K562 (cell line): ENCODE measurements at regions not wholly inside any gene's neighbourhood (a gene's known extent, or its start where the extent isn't known, plus 50 kb on each side); places are given as distances from the start of the nearest gene placed in this dataset.

Experiments
- ATAC-seq: fragments of 200-7000 bp; cut with Tn5 transposase; 3 replicates; pipeline ENCODE4 v1.9.1; 2020; ENCODE audit warnings: moderate library complexity
- BruUV-seq: library from RNA; stranded (reverse); fragments of 400-500 nt; replicated peaks from 2 replicates; lab custom pipeline; 2021; lab: Mats Ljungman, UMichigan
- CTCF ChIA-PET: fragments of 300-600 bp; formaldehyde crosslinking; extraction: SDS; loops from one replicate; lab custom pipeline; 2021; ENCODE audit warnings: low intra/inter-chr PET ratio; lab: Yijun Ruan, JAX
- POLR2A ChIA-PET: fragments of 300-600, 350-650 bp; sonication (Branson Sonifier 250); formaldehyde crosslinking; extraction: SDS; loops from one replicate; lab custom pipeline; 2021; ENCODE audit warnings: antibody characterized with exemption, inconsistent platforms; lab: Yijun Ruan, JAX
- DNase-seq, 4 experiments: peaks; one replicate each; pipeline versions ENCODE4 v3.0.0 to v3.0.0-alpha.2; 2011 to 2018; ENCODE audit warnings: low spot score in 3 of 4, mixed read lengths in 3 of 4; ENCODE audit errors: extremely low read depth in 1 of 4
- FAIRE-seq: peaks from 2 replicates; lab custom pipeline; 2011; peaks lifted over from hg19 to GRCh38; lab: Jason Lieb, UNC
- H2AFZ ChIP-seq: 2 replicates; pipeline ENCODE4 v1.6.0; 2011; ENCODE audit warnings: low read depth, low read length, control low read depth, inconsistent platforms
- H3K27ac ChIP-seq: fragments of 200-600 bp; 3 replicates; pipeline ENCODE4 v1.8.0; 2011; ENCODE audit warnings: low read depth, mild to moderate bottlenecking, control low read depth, inconsistent platforms, low read length, moderate library complexity, mixed read lengths; ENCODE audit errors: extremely low read depth
- H3K27me3 ChIP-seq, 2 experiments: fragments of 300-600 bp in 1 of 2; 2 replicates in 1 of 2; 3 replicates in 1 of 2; pipeline versions ENCODE4 v1.6.0 to v1.8.0; 2011; ENCODE audit warnings: inconsistent platforms in 2 of 2, low read length in 2 of 2, mild to moderate bottlenecking in 1 of 2, mixed read lengths in 1 of 2, moderate library complexity in 1 of 2; ENCODE audit not compliant: control insufficient read depth in 2 of 2, insufficient read depth in 2 of 2
- H3K36me3 ChIP-seq: fragments of 300-600 bp; 3 replicates; pipeline ENCODE4 v1.8.0; 2011; ENCODE audit warnings: mild to moderate bottlenecking, low read length, inconsistent platforms; ENCODE audit not compliant: control insufficient read depth, insufficient read depth
- H3K4me1 ChIP-seq, 2 experiments: fragments of 200-600 bp in 1 of 2; replicated peaks in 1 of 2; 2 replicates in 1 of 2; 3 replicates in 1 of 2; pipeline versions ENCODE4 v1.5.1 to v1.8.0; 2011; ENCODE audit warnings: inconsistent platforms in 2 of 2, low read length in 2 of 2, mild to moderate bottlenecking in 1 of 2, mixed read lengths in 1 of 2, moderate library complexity in 1 of 2; ENCODE audit not compliant: control insufficient read depth in 2 of 2, insufficient read depth in 2 of 2
- H3K4me2 ChIP-seq: 2 replicates; pipeline ENCODE4 v1.6.1; 2011; ENCODE audit warnings: low read length, control low read depth, inconsistent platforms, mixed read lengths; ENCODE audit not compliant: insufficient read depth
- H3K4me3 ChIP-seq: fragments of 200-600 bp; sonication (generic), shearing (Covaris generic); 2 replicates; pipeline ENCODE4 v1.5.1; 2016; ENCODE audit warnings: control low read depth, inconsistent platforms
- H3K79me2 ChIP-seq: fragments of 200-600 bp; 3 replicates; pipeline ENCODE4 v1.8.0; 2011; ENCODE audit warnings: low read length, inconsistent platforms; ENCODE audit not compliant: control insufficient read depth, insufficient read depth
- H3K9ac ChIP-seq, 2 experiments: 2 replicates each; pipeline versions ENCODE4 v1.6.0 to v1.6.1; 2011; ENCODE audit warnings: low read depth in 2 of 2, low read length in 2 of 2, control low read depth in 1 of 2, inconsistent platforms in 1 of 2, mild to moderate bottlenecking in 1 of 2, mixed read lengths in 1 of 2; ENCODE audit not compliant: insufficient read depth in 1 of 2
- H3K9me1 ChIP-seq: one replicate; pipeline ENCODE4 v1.6.0; 2011; ENCODE audit warnings: inconsistent platforms, mild to moderate bottlenecking, low read length, moderate library complexity; ENCODE audit not compliant: control insufficient read depth, insufficient read depth
- H3K9me3 ChIP-seq: replicated peaks from 2 replicates; pipeline ENCODE4 v1.5.1; 2011; ENCODE audit warnings: low read depth, low read length, inconsistent platforms; ENCODE audit not compliant: control insufficient read depth, insufficient read depth
- H4K20me1 ChIP-seq: replicated peaks from 2 replicates; pipeline ENCODE4 v1.6.1; 2011; ENCODE audit warnings: low read length, inconsistent platforms, mixed read lengths; ENCODE audit not compliant: control insufficient read depth, insufficient read depth
- FOXA3 ChIP-seq, 2 experiments: fragments of 450-650 bp in 1 of 2; sonication (generic) in 1 of 2; formaldehyde crosslinking; IDR thresholded peaks in 1 of 2; conservative IDR thresholded peaks in 1 of 2; 2 replicates each; pipeline versions ENCODE4 v1.4.0 to v1.8.0; 2020 to 2022; ENCODE audit warnings: mild to moderate bottlenecking in 2 of 2, missing genetic modification reagents in 1 of 2
- MECOM ChIP-seq: fragments of 250-450 bp; sonication (Bioruptor Pico); IDR thresholded peaks from 2 replicates; pipeline ENCODE4 v1.8.0; 2022; ENCODE audit warnings: inconsistent platforms
- NONO ChIP-seq, 2 experiments: fragments of 200-400 bp in 1 of 2; fragments of 450-650 bp in 1 of 2; formaldehyde crosslinking in 1 of 2; IDR thresholded peaks; 2 replicates each; pipeline ENCODE4 v1.6.1; 2017; ENCODE audit warnings: low read depth in 2 of 2, mild to moderate bottlenecking in 2 of 2, moderate library complexity in 2 of 2, low read length in 1 of 2
- PML ChIP-seq: IDR thresholded peaks from 2 replicates; pipeline ENCODE4 v1.6.1; 2012; ENCODE audit warnings: low read length, inconsistent platforms
- ZFX ChIP-seq: sonication (generic); formaldehyde crosslinking; IDR thresholded peaks from 2 replicates; pipeline ENCODE4 v1.8.0; 2022; ENCODE audit warnings: mild to moderate bottlenecking, missing genetic modification reagents, moderate library complexity
- ZNF134 ChIP-seq: fragments of 250-450 bp; sonication (Bioruptor Pico); conservative IDR thresholded peaks from 2 replicates; pipeline ENCODE4 v1.4.0; 2020
- WGBS: fragments of 100-300 bp; shearing (Covaris generic); methylation state at CpG from one replicate; pipeline ENCODE4 v1.1.6; 2016; ENCODE audit warnings: low coverage, mixed read lengths; ENCODE audit not compliant: insufficient coverage; ENCODE audit errors: missing lambda C conversion rate; 5-methylcytosine and 5-hydroxymethylcytosine counted together
- in situ Hi-C: fragments of 300-500 bp; cut with MboI; formaldehyde crosslinking; loops from 4 replicates; pipeline ENCODE4 v1.15.0; 2018; ENCODE audit warnings: inconsistent platforms, mixed read lengths
- intact Hi-C: fragments of 100-400 bp; cut with micrococcal nuclease; formaldehyde crosslinking; loops from 2 replicates; pipeline ENCODE4 v1.14.2; 2022
- TF ChIP-seq, protein P1 (sequence below): IDR thresholded peaks from 3 replicates; pipeline ENCODE4 v1.6.1; 2011; ENCODE audit warnings: borderline replicate concordance, mild to moderate bottlenecking, moderate library complexity; ENCODE audit not compliant: insufficient read length; ENCODE audit errors: extremely low read depth
- TF ChIP-seq, protein P2 (sequence below): fragments of 250-450 bp; sonication (Bioruptor Pico); IDR thresholded peaks from 2 replicates; pipeline ENCODE4 v1.5.0; 2022; ENCODE audit warnings: mild to moderate bottlenecking
- TF ChIP-seq, protein P3 (sequence below): fragments of 250-450 bp; sonication (Bioruptor Pico); IDR thresholded peaks from 2 replicates; pipeline ENCODE4 v1.5.0; 2021; ENCODE audit warnings: mild to moderate bottlenecking, moderate library complexity
- TF ChIP-seq, protein P4 (sequence below): fragments of 450-650 bp; formaldehyde crosslinking; IDR thresholded peaks from 2 replicates; pipeline ENCODE4 v1.4.0; 2020; ENCODE audit warnings: mild to moderate bottlenecking, moderate library complexity

DNA sequence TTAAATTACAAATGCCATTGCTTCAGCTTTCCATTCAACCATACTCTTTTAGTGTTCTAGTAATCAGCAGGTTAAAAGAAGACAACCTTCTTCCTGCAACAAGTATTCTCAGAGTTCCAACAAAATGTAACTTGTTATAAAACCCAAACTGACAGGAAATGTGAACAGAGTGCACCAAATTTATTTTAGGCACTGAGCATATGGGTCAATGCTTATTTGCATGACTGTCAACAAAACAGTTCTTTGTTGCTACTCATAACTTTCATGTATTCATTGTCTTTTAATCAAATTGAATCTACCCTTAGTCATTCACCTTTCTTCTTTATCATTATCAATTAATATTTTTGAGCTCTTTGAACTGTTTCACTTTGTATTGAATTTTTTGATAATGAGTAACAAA is 554.1 kb downstream of the DACH1 start (continued):
- TF ChIP-seq, protein P1, sequence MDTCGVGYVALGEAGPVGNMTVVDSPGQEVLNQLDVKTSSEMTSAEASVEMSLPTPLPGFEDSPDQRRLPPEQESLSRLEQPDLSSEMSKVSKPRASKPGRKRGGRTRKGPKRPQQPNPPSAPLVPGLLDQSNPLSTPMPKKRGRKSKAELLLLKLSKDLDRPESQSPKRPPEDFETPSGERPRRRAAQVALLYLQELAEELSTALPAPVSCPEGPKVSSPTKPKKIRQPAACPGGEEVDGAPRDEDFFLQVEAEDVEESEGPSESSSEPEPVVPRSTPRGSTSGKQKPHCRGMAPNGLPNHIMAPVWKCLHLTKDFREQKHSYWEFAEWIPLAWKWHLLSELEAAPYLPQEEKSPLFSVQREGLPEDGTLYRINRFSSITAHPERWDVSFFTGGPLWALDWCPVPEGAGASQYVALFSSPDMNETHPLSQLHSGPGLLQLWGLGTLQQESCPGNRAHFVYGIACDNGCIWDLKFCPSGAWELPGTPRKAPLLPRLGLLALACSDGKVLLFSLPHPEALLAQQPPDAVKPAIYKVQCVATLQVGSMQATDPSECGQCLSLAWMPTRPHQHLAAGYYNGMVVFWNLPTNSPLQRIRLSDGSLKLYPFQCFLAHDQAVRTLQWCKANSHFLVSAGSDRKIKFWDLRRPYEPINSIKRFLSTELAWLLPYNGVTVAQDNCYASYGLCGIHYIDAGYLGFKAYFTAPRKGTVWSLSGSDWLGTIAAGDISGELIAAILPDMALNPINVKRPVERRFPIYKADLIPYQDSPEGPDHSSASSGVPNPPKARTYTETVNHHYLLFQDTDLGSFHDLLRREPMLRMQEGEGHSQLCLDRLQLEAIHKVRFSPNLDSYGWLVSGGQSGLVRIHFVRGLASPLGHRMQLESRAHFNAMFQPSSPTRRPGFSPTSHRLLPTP = no peak
- TF ChIP-seq MECOM (no peak), PML (no peak), ZFX (CRISPR knock-in tag) (no peak)
- TF ChIP-seq, protein P2, sequence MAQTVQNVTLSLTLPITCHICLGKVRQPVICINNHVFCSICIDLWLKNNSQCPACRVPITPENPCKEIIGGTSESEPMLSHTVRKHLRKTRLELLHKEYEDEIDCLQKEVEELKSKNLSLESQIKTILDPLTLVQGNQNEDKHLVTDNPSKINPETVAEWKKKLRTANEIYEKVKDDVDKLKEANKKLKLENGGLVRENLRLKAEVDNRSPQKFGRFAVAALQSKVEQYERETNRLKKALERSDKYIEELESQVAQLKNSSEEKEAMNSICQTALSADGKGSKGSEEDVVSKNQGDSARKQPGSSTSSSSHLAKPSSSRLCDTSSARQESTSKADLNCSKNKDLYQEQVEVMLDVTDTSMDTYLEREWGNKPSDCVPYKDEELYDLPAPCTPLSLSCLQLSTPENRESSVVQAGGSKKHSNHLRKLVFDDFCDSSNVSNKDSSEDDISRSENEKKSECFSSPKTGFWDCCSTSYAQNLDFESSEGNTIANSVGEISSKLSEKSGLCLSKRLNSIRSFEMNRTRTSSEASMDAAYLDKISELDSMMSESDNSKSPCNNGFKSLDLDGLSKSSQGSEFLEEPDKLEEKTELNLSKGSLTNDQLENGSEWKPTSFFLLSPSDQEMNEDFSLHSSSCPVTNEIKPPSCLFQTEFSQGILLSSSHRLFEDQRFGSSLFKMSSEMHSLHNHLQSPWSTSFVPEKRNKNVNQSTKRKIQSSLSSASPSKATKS = no peak

DNA sequence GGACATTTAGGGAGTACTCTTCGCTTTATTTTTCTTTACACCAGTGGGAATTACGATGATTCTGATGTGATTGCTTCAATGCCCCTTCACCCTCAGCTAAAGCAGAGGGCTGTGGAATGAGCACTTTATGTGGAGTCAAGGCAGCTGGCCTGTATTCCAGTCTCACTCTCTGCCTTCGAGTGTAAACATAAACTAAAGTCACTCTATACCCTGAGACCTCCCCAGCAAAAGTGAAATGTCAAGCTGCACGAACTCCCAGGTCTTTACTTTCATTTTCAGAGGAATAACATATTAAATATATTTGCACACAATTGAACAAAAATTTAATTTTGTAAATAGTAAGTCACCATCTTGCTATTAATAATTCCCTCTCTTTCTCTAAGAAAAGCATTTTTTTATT is 557.1 kb downstream of the DACH1 start:
- Histone ChIP-seq H3K4me2 (no peak overlapping the region), H4K20me1 (no peaks in the 10 kb centered on the region), H2AFZ (no peak overlapping the region), H3K27ac (no peak overlapping the region), H3K9me1 (no peaks in the 10 kb centered on the region), H3K36me3 (no peaks in the 10 kb centered on the region), H3K4me1 (no peaks in the 10 kb centered on the region), H3K9ac (no peak overlapping the region), H3K9me3 (no peaks in the 10 kb centered on the region; the same call in 1 of the 2 replicates), H3K4me3 (no peak overlapping the region), H3K79me2 (no peaks in the 10 kb centered on the region), H3K27me3 (no peaks in the 10 kb centered on the region)
- 0% methylated on average over 4 of the region's 4 CpGs for WGBS
- in situ Hi-C loops = no loop called here
- ChIA-PET CTCF (no interaction called here), POLR2A (no interaction called here)
- ATAC-seq (no peak), DNase-seq (no peak), FAIRE-seq (no peak)
- BruUV-seq = no TSS peak
- intact Hi-C loops = no loop called here
- TF ChIP-seq, protein P3, sequence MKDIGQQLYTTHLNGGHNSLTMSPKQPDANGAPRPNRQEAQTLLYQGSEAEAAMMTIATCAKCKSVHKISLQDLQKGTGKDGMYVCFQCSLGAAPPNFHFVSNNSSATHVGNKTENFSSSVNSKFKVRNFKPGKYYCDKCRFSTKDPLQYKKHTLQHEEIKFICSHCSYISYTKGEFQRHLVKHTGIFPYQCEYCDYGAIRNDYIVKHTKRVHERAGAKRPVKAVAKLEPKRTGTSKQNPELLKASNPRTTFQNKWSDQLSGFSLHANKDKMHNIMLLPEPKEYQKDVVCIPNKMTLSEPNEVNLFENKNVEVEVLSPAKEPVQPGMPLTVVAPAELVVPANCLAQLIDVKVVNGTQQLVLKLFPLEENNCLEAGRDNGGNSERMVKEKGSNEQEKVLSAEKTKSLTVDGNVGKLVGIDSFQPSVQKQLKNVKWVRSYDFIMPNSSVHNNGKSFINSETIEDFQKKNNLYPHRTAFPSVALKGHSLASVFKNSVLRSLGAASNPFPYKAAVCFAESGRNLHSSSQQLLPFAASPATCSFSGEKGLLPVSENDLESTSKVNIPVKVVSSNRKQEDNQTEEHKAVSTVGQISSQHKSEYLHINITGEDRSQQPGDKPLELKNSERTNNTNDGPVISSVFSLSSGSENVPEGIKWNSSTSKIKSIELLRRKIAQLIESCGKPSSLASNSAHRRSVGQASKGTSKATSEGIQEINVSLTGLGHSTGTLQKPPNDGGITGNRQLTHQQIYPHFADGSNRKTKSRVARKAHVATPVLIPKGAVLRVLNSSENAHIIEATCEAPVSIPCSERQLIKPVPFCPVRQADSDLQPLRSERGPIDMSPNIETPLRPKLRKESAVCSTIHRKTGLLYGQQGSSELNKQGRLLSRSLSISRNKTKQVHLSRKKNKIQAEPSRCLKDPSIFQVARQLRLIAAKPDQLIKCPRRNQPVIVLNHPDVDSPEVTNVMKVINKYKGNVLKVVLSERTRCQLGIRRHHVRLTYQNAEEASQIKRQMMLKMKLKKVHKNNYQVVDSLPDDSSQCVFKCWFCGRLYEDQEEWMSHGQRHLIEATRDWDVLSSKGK = no peak
- TF ChIP-seq ZNF134 (no peak), FOXA3 (CRISPR knock-in tag; conservative IDR thresholded peaks at IDR 0.05 in 1 of 2, IDR thresholded peaks at IDR 0.05 in 1 of 2) (no peak), NONO (IDR thresholded peaks at IDR 0.05; ENCODE audit: low read depth in 2 of 2, low read length in 1 of 2) (no peak)
- TF ChIP-seq, protein P4, sequence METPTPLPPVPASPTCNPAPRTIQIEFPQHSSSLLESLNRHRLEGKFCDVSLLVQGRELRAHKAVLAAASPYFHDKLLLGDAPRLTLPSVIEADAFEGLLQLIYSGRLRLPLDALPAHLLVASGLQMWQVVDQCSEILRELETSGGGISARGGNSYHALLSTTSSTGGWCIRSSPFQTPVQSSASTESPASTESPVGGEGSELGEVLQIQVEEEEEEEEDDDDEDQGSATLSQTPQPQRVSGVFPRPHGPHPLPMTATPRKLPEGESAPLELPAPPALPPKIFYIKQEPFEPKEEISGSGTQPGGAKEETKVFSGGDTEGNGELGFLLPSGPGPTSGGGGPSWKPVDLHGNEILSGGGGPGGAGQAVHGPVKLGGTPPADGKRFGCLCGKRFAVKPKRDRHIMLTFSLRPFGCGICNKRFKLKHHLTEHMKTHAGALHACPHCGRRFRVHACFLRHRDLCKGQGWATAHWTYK (CRISPR knock-in tag) = no peak
